AG04450 (cell line): ENCODE measurements at regions not wholly inside any gene's neighbourhood (a gene's known extent, or its start where the extent isn't known, plus 50 kb on each side); places are given as distances from the start of the nearest gene placed in this dataset.
A peak's percentile ranks its signal among the peaks of the same experiment; 100 is the strongest.

Source experiments
- CTCF ChIA-PET: fragments of 300-600, 350-600 bp; formaldehyde crosslinking; extraction: SDS; loops from one replicate; lab custom pipeline; 2022; ENCODE audit warnings: antibody characterized with exemption, inconsistent platforms; lab: Charles Lee
- POLR2A ChIA-PET: fragments of 350-600 bp; formaldehyde crosslinking; extraction: SDS; loops from one replicate; lab custom pipeline; 2021; ENCODE audit warnings: antibody characterized with exemption, inconsistent platforms; lab: Yijun Ruan, JAX
- DNase-seq: peaks from one replicate; pipeline ENCODE4 v3.0.0-alpha.2; 2011; ENCODE audit warnings: low read depth, low spot score
- H3K27ac ChIP-seq: one replicate; pipeline ENCODE4 v1.5.1; 2012; ENCODE audit warnings: low read depth, low read length, control low read depth
- H3K27me3 ChIP-seq: one replicate; pipeline ENCODE4 v1.6.0; 2012; ENCODE audit warnings: low read length; ENCODE audit not compliant: control insufficient read depth, insufficient read depth
- H3K4me3 ChIP-seq: 2 replicates; pipeline ENCODE4 v1.5.1; 2011; ENCODE audit warnings: mild to moderate bottlenecking, low read depth, low read length, control low read depth
- H3K9me3 ChIP-seq: 2 replicates; pipeline ENCODE4 v1.5.1; 2012; ENCODE audit warnings: low read length; ENCODE audit not compliant: control insufficient read depth, insufficient read depth
- TF ChIP-seq, protein P1 (sequence below): IDR thresholded peaks from 2 replicates; pipeline ENCODE4 v1.5.1; 2011; ENCODE audit warnings: low read depth, low read length, control low read depth, inconsistent platforms

DNA sequence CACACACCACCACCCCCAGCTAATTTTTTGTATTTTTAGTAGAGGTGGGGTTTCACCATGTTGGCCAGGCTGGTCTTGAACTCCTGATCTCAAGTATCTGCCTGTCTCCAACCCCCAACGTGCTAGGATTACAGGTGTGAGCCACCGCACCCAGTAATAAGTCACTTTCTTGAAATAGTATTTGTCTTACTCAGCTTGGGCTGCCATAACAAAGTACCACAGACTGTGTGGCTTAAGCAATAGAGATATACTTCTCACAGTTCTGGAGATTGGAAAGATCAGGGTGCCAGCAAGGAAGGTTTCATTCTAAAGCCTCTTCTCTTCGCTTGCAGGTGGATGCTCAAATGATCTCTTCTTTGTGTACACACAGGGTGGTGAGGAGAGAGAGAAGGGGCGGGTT, 99.8 kb downstream of the ARRDC3 start:
- ChIA-PET POLR2A (no interaction called here), CTCF (interaction anchor here (2.2 kb wide), 1 partner anchor 101 kb away, joined by 10 read pairs; no protein-coding TSS in a partner anchor)
- Histone ChIP-seq H3K9me3 (no peaks in the 10 kb centered on the region), H3K4me3 (no peak overlapping the region), H3K27ac (no peak overlapping the region), H3K27me3 (no peaks in the 10 kb centered on the region)
- no peak for DNase-seq
- TF ChIP-seq, protein P1, sequence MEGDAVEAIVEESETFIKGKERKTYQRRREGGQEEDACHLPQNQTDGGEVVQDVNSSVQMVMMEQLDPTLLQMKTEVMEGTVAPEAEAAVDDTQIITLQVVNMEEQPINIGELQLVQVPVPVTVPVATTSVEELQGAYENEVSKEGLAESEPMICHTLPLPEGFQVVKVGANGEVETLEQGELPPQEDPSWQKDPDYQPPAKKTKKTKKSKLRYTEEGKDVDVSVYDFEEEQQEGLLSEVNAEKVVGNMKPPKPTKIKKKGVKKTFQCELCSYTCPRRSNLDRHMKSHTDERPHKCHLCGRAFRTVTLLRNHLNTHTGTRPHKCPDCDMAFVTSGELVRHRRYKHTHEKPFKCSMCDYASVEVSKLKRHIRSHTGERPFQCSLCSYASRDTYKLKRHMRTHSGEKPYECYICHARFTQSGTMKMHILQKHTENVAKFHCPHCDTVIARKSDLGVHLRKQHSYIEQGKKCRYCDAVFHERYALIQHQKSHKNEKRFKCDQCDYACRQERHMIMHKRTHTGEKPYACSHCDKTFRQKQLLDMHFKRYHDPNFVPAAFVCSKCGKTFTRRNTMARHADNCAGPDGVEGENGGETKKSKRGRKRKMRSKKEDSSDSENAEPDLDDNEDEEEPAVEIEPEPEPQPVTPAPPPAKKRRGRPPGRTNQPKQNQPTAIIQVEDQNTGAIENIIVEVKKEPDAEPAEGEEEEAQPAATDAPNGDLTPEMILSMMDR, result no peak

DNA sequence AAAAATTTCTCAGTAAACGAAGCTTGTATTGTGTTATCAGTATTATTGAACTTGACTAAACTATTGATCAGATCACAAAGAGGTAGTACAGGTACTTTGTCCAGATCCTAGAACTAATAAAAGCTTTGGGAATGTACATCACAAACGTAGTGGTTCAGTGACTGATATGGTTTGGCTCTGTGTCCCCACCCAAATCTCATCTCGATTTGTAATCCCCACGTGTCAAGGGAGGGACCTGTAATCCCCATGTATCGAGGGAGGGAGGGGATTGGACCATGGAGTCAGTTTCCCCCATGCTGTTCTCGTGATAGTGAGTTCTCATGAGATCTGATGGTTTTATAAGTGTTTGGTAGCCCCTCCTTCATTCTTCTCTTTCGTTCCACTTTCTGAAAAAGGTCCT, 100.9 kb downstream of the ARRDC3 start:
- Histone ChIP-seq H3K9me3 (no peaks in the 10 kb centered on the region), H3K27ac (no peak overlapping the region), H3K4me3 (no peak overlapping the region), H3K27me3 (no peaks in the 10 kb centered on the region)
- TF ChIP-seq, protein P1, result no peak
- CTCF ChIA-PET, result interaction anchor here (2.2 kb wide), 1 partner anchor 102 kb away, joined by 10 read pairs; no protein-coding TSS in a partner anchor
- POLR2A ChIA-PET, result no interaction called here
- no peak for DNase-seq

DNA sequence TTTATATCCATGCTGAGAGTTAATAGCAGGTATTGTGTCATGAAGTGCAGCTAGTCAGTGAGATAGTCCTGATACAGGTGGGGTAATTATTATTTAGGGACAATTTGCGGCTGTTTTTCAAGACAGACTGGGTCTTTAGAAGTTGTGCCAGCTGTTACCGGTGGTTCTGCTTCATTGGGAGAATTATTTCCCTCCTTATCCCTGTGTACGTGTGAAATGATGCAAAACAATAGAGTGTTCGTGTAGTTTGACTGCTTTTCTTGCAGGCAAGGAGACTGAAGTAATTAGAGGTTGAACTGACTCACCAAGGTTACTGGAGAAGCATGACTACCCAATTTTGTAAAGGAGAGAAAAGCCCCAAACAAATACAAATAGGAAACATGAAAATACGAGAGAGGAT, 101.7 kb downstream of the ARRDC3 start:
- TF ChIP-seq, protein P1, result no peak
- CTCF ChIA-PET, result interaction anchor here (1.1 kb wide), 1 partner anchor 30 kb away, joined by 3 read pairs; no protein-coding TSS in a partner anchor
- POLR2A ChIA-PET, result interaction anchor here (0.9 to 2.2 kb wide), 5 partner anchors 30 to 104 kb away, joined by 3 to 21 read pairs (median 12); partner anchors contain the start of gene ARRDC3
- H3K27ac ChIP-seq, result no peak overlapping the region
- H3K4me3 ChIP-seq, result no peak overlapping the region
- DNase-seq, result no peak
- no peaks in the 10 kb centered on the region for H3K27me3 ChIP-seq
- no peaks in the 10 kb centered on the region for H3K9me3 ChIP-seq

DNA sequence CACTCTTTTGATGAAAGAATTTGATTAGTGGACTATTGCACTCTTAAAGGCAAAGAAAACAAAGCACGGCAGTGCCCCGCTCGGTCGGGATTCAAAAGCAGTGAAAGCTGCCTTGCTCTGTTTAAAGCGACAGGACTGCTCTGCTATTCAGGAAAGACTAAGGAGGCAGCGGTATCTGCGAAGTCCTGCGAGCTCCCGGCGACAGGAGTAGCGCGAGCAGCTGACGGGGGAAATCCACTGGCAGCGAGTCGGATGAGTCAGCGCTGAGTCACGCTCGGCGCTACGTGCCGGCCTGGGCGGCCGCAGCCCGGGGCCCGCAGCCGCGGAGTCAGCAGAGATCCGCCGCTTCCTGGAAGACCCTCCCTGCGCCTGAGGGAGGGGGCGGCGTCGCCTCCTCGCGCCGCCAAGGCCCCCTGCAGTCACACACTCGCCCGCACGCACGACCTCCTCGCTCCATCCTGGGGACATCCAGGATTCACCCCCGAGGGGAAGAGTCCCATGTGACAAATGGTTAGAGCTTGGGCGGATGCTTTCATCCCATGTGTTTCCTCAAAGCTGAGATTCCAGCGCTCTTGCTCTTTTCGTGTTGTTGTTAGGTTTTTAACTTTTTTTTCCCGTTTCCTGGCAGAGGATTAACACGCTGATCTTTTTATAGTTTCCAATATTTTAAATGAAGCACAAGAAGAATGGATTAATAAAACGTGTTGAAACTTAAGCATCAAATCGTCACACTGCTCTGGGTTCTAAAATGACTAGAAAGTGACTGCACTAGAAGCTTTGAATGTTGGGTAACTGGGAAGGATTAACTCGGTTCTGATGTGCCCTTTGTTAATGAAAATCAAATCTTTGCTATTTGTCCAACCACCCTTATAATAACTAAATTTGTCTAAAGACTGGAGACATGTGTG, 102.5 kb downstream of the ARRDC3 start:
- ChIA-PET POLR2A (interaction anchor here (0.9 to 2.2 kb wide), 7 partner anchors 12 to 138 kb away, joined by 3 to 21 read pairs (median 11); partner anchors contain the start of gene ARRDC3), CTCF (interaction anchor here (1.1 kb wide), 1 partner anchor 31 kb away, joined by 3 read pairs; no protein-coding TSS in a partner anchor)
- Histone ChIP-seq H3K27ac (peak overlapping the region; percentile 94), H3K9me3 (no peaks in the 10 kb centered on the region), H3K4me3 (peak overlapping the region; percentile 62), H3K27me3 (no peaks in the 10 kb centered on the region)
- TF ChIP-seq, protein P1, result no peak
- peak; percentile 91 for DNase-seq

DNA sequence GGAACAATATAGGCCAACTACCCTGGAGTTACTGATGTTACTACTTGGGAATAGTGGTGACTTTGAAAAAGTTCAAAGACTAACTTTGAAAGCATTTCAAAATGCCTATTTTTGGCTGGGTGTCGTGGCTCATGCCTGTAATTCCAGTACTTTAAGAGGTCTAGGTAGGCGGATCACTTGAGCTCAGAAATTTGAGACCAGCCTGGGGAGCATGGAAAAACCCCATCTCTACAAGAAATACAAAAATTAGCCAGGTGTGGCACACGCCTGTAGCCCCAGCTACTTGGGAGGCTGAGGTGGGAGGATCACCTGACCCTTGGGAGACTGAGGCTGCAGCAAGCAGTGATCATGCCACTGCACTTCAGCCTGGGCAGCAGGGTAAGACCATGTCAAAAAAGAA, 105.3 kb downstream of the ARRDC3 start:
- Histone ChIP-seq H3K27ac (no peak overlapping the region), H3K9me3 (no peaks in the 10 kb centered on the region), H3K4me3 (no peak overlapping the region), H3K27me3 (no peaks in the 10 kb centered on the region)
- CTCF ChIA-PET, result no interaction called here
- no peak for DNase-seq
- POLR2A ChIA-PET, result no interaction called here
- TF ChIP-seq, protein P1, result no peak
